ENCODE measurements at regions not wholly inside any gene's neighbourhood (a gene's known extent, or its start where the extent isn't known, plus 50 kb on each side); places are given as distances from the start of the nearest gene placed in this dataset.

DNA sequence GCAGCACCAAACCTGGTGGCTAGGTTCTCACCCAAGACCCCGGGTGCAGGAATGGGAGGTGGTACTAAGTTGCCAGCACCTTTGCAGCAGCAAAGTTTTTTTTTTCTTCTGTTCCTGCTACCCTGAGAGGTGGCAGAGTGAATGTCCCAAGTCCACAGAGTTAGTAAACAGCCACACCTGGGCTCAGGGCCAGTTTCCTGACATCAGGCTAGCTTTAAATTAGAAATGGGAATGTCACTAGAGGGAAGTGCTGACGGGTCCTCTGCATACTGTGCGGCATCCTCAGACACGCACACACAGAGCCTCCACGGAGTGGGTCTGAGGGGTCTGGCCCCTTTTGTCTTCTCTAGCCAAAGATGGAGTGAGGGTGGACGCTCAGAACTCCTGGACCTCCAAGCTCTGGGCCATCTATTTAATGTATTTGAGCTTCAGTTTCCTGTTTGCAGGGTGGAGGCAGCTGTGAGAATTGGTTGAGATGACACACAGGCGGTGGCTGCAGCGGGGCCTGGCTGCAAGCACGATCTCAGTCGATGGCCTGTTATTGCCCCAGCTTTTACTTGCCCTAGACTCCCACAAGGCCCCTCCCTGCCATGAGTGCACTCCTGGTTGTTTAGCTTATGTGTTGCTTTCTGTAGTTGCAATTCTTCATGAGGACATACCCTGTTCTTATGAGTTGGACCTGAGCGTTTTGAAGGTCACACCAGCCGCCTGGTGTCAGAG lies 751.4 kb upstream of the HS6ST1 start:
- TF ChIP-seq, protein P1, sequence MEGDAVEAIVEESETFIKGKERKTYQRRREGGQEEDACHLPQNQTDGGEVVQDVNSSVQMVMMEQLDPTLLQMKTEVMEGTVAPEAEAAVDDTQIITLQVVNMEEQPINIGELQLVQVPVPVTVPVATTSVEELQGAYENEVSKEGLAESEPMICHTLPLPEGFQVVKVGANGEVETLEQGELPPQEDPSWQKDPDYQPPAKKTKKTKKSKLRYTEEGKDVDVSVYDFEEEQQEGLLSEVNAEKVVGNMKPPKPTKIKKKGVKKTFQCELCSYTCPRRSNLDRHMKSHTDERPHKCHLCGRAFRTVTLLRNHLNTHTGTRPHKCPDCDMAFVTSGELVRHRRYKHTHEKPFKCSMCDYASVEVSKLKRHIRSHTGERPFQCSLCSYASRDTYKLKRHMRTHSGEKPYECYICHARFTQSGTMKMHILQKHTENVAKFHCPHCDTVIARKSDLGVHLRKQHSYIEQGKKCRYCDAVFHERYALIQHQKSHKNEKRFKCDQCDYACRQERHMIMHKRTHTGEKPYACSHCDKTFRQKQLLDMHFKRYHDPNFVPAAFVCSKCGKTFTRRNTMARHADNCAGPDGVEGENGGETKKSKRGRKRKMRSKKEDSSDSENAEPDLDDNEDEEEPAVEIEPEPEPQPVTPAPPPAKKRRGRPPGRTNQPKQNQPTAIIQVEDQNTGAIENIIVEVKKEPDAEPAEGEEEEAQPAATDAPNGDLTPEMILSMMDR (IDR thresholded peaks at IDR 0.05; ENCODE audit: poor library complexity): no peak
- no peak for TF ChIP-seq EZH2 (IDR thresholded peaks at IDR 0.05; ENCODE audit: borderline replicate concordance)
